GM12878 (cell line): ENCODE measurements at regions not wholly inside any gene's neighbourhood (a gene's known extent, or its start where the extent isn't known, plus 50 kb on each side); places are given as distances from the start of the nearest gene placed in this dataset.

Source experiments
- ATAC-seq: fragments of 200-7000 bp; cut with Tn5 transposase; 3 replicates; pipeline ENCODE4 v1.9.1; 2020; ENCODE audit warnings: mild to moderate bottlenecking, moderate library complexity
- BruUV-seq: library from RNA; stranded (reverse); fragments of 400-500 nt; replicated peaks from 2 replicates; lab custom pipeline; 2021; lab: Mats Ljungman, UMichigan
- CTCF ChIA-PET: fragments of 300-600 bp; sonication (Branson Sonifier 250); formaldehyde crosslinking; extraction: SDS; loops from one replicate; lab custom pipeline; 2021; ENCODE audit warnings: inconsistent platforms; lab: Yijun Ruan, JAX
- POLR2A ChIA-PET: fragments of 350-600 bp; formaldehyde crosslinking; extraction: SDS; loops from one replicate; lab custom pipeline; 2021; ENCODE audit warnings: inconsistent platforms; lab: Charles Lee
- RAD21 ChIA-PET: fragments of 300-600 bp; sonication (Branson Sonifier 250); formaldehyde crosslinking; loops from one replicate; lab custom pipeline; 2023; ENCODE audit warnings: antibody characterized with exemption; ENCODE audit not compliant: unreplicated experiment; lab: Charles Lee
- SMC1A ChIA-PET: fragments of 300-600 bp; sonication (Branson Sonifier 250); formaldehyde crosslinking; loops from one replicate; lab custom pipeline; 2023; ENCODE audit not compliant: unreplicated experiment, uncharacterized antibody; lab: Charles Lee
- DNase-seq: peaks from one replicate; pipeline ENCODE4 v3.0.0-alpha.2; 2011; ENCODE audit warnings: low read depth, low spot score
- FAIRE-seq: peaks from 3 replicates; lab custom pipeline; 2011; peaks lifted over from hg19 to GRCh38; lab: Jason Lieb, UNC
- H2AFZ ChIP-seq: 2 replicates; pipeline ENCODE4 v1.6.0; 2011; ENCODE audit warnings: low read depth, low read length, control low read depth; ENCODE audit not compliant: control insufficient read depth
- H3K27ac ChIP-seq: 2 replicates; pipeline ENCODE4 v1.5.1; 2011; ENCODE audit warnings: control low read depth; ENCODE audit not compliant: control insufficient read depth, insufficient read depth
- H3K27me3 ChIP-seq, 2 experiments: replicated peaks in 1 of 2; 2 replicates each; pipeline versions ENCODE4 v1.6.0 to v1.6.1; 2011; ENCODE audit warnings: low read length in 1 of 2; ENCODE audit not compliant: control insufficient read depth in 2 of 2, insufficient read depth in 2 of 2
- H3K36me3 ChIP-seq, 2 experiments: 2 replicates each; pipeline ENCODE4 v1.5.1; 2011; ENCODE audit warnings: low read length in 1 of 2; ENCODE audit not compliant: control insufficient read depth in 2 of 2, insufficient read depth in 2 of 2
- H3K4me1 ChIP-seq: 2 replicates; pipeline ENCODE4 v1.6.1; 2011; ENCODE audit warnings: mild to moderate bottlenecking, low read length, moderate library complexity, mixed read lengths; ENCODE audit not compliant: control insufficient read depth, insufficient read depth
- H3K4me2 ChIP-seq: 2 replicates; pipeline ENCODE4 v1.6.0; 2011; ENCODE audit warnings: control low read depth; ENCODE audit not compliant: control insufficient read depth, insufficient read depth
- H3K4me3 ChIP-seq: fragments of 200-600 bp; sonication (generic); 2 replicates; pipeline ENCODE4 v1.5.1; 2016
- H3K79me2 ChIP-seq: 2 replicates; pipeline ENCODE4 v1.6.0; 2011; ENCODE audit warnings: low read length; ENCODE audit not compliant: control insufficient read depth, insufficient read depth
- H3K9ac ChIP-seq: 2 replicates; pipeline ENCODE4 v1.8.0; 2011; ENCODE audit warnings: low read length, control low read depth, mixed read lengths; ENCODE audit not compliant: control insufficient read depth, insufficient read depth
- H3K9me3 ChIP-seq: replicated peaks from 3 replicates; pipeline ENCODE4 v1.5.1; 2011; ENCODE audit warnings: mild to moderate bottlenecking, low read length; ENCODE audit not compliant: control insufficient read depth, insufficient read depth
- H4K20me1 ChIP-seq: 2 replicates; pipeline ENCODE4 v1.6.0; 2011; ENCODE audit not compliant: control insufficient read depth, insufficient read depth
- CHD1 ChIP-seq: IDR thresholded peaks from 2 replicates; pipeline ENCODE4 v1.6.1; 2012; ENCODE audit warnings: low read depth, low read length, improper control_type of control experiment
- ESRRA ChIP-seq: IDR thresholded peaks from 2 replicates; pipeline ENCODE4 v1.6.1; 2012; ENCODE audit warnings: mild to moderate bottlenecking, low read length, improper control_type of control experiment
- HCFC1 ChIP-seq: fragments of 150-350 bp; IDR thresholded peaks from 2 replicates; pipeline ENCODE4 v1.6.1; 2014; ENCODE audit warnings: low read length
- HDAC6 ChIP-seq: fragments of 200-600 bp; sonication (generic); IDR thresholded peaks from one replicate; pipeline ENCODE4 v1.8.0; 2017; ENCODE audit warnings: antibody characterized with exemption; ENCODE audit not compliant: unreplicated experiment
- IRF3 ChIP-seq: fragments of 450-650 bp; IDR thresholded peaks from 2 replicates; pipeline ENCODE4 v1.6.1; 2014; ENCODE audit warnings: mild to moderate bottlenecking
- IRF4 ChIP-seq: IDR thresholded peaks from 2 replicates; pipeline ENCODE4 v1.6.1; 2011; ENCODE audit warnings: low read depth, low read length
- MLLT1 ChIP-seq: fragments of 450-650 bp; IDR thresholded peaks from 2 replicates; pipeline ENCODE4 v1.6.1; 2016; ENCODE audit warnings: mild to moderate bottlenecking
- MYB ChIP-seq: fragments of 150-350 bp; IDR thresholded peaks from 2 replicates; pipeline ENCODE4 v1.6.1; 2014; ENCODE audit warnings: mild to moderate bottlenecking, low read depth, low read length, borderline replicate concordance
- NR2C1 ChIP-seq: fragments of 450-650 bp; IDR thresholded peaks from 2 replicates; pipeline ENCODE4 v1.6.1; 2017; ENCODE audit warnings: antibody characterized with exemption, mild to moderate bottlenecking, moderate library complexity
- NR2F1 ChIP-seq: fragments of 450-650 bp; conservative IDR thresholded peaks from 2 replicates; pipeline ENCODE4 v1.6.1; 2017; ENCODE audit warnings: mild to moderate bottlenecking
- RELA ChIP-seq: fragments of 450-650 bp; IDR thresholded peaks from 2 replicates; pipeline ENCODE4 v1.8.0; 2014; ENCODE audit warnings: borderline replicate concordance; ENCODE audit not compliant: partially characterized antibody
- STAT1 ChIP-seq: fragments of 450-650 bp; conservative IDR thresholded peaks from 2 replicates; pipeline ENCODE4 v1.6.1; 2014; ENCODE audit warnings: antibody characterized with exemption, mild to moderate bottlenecking
- TAF1 ChIP-seq: IDR thresholded peaks from 2 replicates; pipeline ENCODE4 v1.6.1; 2011; ENCODE audit warnings: mild to moderate bottlenecking, low read depth, low read length, borderline replicate concordance
- YBX1 ChIP-seq: fragments of 450-650 bp; IDR thresholded peaks from 2 replicates; pipeline ENCODE4 v1.6.1; 2016; ENCODE audit warnings: antibody characterized with exemption
- WGBS: methylation state at CpG from one replicate; pipeline ENCODE4 v1.1.6; 2016; ENCODE audit warnings: low lambda C conversion rate; ENCODE audit not compliant: insufficient replicate concordance, insufficient coverage; ENCODE audit errors: missing lambda C conversion rate; 5-methylcytosine and 5-hydroxymethylcytosine counted together
- in situ Hi-C: fragments of 300-500 bp; cut with MboI; formaldehyde crosslinking; loops from 9 replicates; pipeline ENCODE4 v1.14.3; 2018; ENCODE audit warnings: mixed read lengths
- intact Hi-C: fragments of 100-400 bp; cut with micrococcal nuclease; formaldehyde crosslinking; loops from one replicate; pipeline ENCODE4 v1.14.2; 2022; ENCODE audit not compliant: unreplicated experiment

GRCh38 chr1:229047161-229047839 is 223.6 kb upstream of the RAB4A start:
- Histone ChIP-seq H3K36me3 (no peaks in the 10 kb centered on the region), H3K9me3 (no peaks in the 10 kb centered on the region), H2AFZ (no peak overlapping the region), H3K27ac (no peak overlapping the region), H3K79me2 (no peaks in the 10 kb centered on the region), H3K27me3 (peaks cover 0 to 2% of the 10 kb centered on the region in 2 experiments; a peak in 3 of 4 replicates), H4K20me1 (no peaks in the 10 kb centered on the region), H3K9ac (no peak overlapping the region), H3K4me1 (no peaks in the 10 kb centered on the region), H3K4me3 (no peak overlapping the region), H3K4me2 (no peak overlapping the region)
- TF ChIP-seq ESRRA = no peak
- no peak for TF ChIP-seq STAT1
- no peak for TF ChIP-seq RELA
- no peak for TF ChIP-seq IRF3
- in situ Hi-C loops = no loop called here
- POLR2A ChIA-PET = no interaction called here
- ATAC-seq (no peak), DNase-seq (no peak), FAIRE-seq (no peak)
- WGBS = 25% methylated on average over 8 of the region's 8 CpGs
- SMC1A ChIA-PET = no interaction called here
- RAD21 ChIA-PET = no interaction called here
- no TSS peak for BruUV-seq
- intact Hi-C loops = no loop called here
- CTCF ChIA-PET = no interaction called here

- SMC1A ChIA-PET = no interaction called here
- Histone ChIP-seq H3K9me3 (no peaks in the 10 kb centered on the region), H3K4me3 (no peak overlapping the region), H3K9ac (no peak overlapping the region), H3K27ac (no peak overlapping the region), H3K36me3 (no peaks in the 10 kb centered on the region), H3K27me3 (peaks cover 0 to 2% of the 10 kb centered on the region in 2 experiments; a peak in 3 of 4 replicates), H4K20me1 (no peaks in the 10 kb centered on the region), H2AFZ (no peak overlapping the region), H3K4me2 (no peak overlapping the region), H3K79me2 (no peaks in the 10 kb centered on the region), H3K4me1 (no peaks in the 10 kb centered on the region)
- ATAC-seq (no peak), DNase-seq (no peak), FAIRE-seq (no peak)
- RAD21 ChIA-PET = no interaction called here
- in situ Hi-C loops (no loop called here), intact Hi-C loops (no loop called here)
- no TSS peak for BruUV-seq
- WGBS = 35% methylated on average over 11 of the region's 11 CpGs
- POLR2A ChIA-PET = no interaction called here
- CTCF ChIA-PET = no interaction called here
- TF ChIP-seq IRF4 (no peak), YBX1 (no peak), CHD1 (no peak), HDAC6 (no peak), MLLT1 (no peak), MYB (no peak), NR2F1 (no peak), TAF1 (no peak), HCFC1 (no peak), NR2C1 (no peak)
Observed at GRCh38 chr1:229047840-229048620, 222.9 kb upstream of the RAB4A start.
